GM23338 (cell line): ENCODE measurements at regions not wholly inside any gene's neighbourhood (a gene's known extent, or its start where the extent isn't known, plus 50 kb on each side); places are given as distances from the start of the nearest gene placed in this dataset.

Source experiments
- ATAC-seq: fragments of 200-7000 bp; cut with Tn5 transposase; 3 replicates; pipeline ENCODE4 v1.9.1; 2020
- DNase-seq: peaks from one replicate; pipeline ENCODE4 v3.0.0-alpha.2; 2015; ENCODE audit warnings: low spot score
- H2AFZ ChIP-seq: fragments of 200-600 bp; sonication (generic); 2 replicates; pipeline ENCODE4 v1.8.0; 2016; ENCODE audit warnings: antibody characterized with exemption, mild to moderate bottlenecking, moderate library complexity
- H3F3A ChIP-seq: fragments of 200-600 bp; sonication (generic); replicated peaks from 2 replicates; pipeline ENCODE4 v1.8.0; 2017; ENCODE audit warnings: antibody characterized with exemption, mixed run types, low read depth
- H3K27ac ChIP-seq: fragments of 200-600 bp; sonication (generic); 2 replicates; pipeline ENCODE4 v1.6.1; 2016; ENCODE audit warnings: low read depth
- H3K27me3 ChIP-seq: fragments of 200-600 bp; sonication (generic); 2 replicates; pipeline ENCODE4 v1.8.0; 2016; ENCODE audit warnings: mild to moderate bottlenecking, mixed run types, moderate library complexity; ENCODE audit not compliant: insufficient read depth
- H3K36me3 ChIP-seq: fragments of 200-600 bp; sonication (generic); 2 replicates; pipeline ENCODE4 v1.8.0; 2016; ENCODE audit warnings: mild to moderate bottlenecking; ENCODE audit not compliant: insufficient read depth
- H3K4me1 ChIP-seq: fragments of 200-600 bp; sonication (generic); 2 replicates; pipeline ENCODE4 v1.8.0; 2016; ENCODE audit warnings: mild to moderate bottlenecking, moderate library complexity; ENCODE audit not compliant: insufficient read depth
- H3K4me2 ChIP-seq: fragments of 200-600 bp; sonication (generic); 2 replicates; pipeline ENCODE4 v1.7.1; 2017; ENCODE audit warnings: mixed run types
- H3K4me3 ChIP-seq: fragments of 200-600 bp; sonication (generic); 2 replicates; pipeline ENCODE4 v1.6.1; 2016; ENCODE audit warnings: mixed run types
- H3K79me2 ChIP-seq: fragments of 200-600 bp; sonication (generic); replicated peaks from 2 replicates; pipeline ENCODE4 v1.8.0; 2017; ENCODE audit warnings: mild to moderate bottlenecking; ENCODE audit not compliant: insufficient read depth
- H3K9me2 ChIP-seq: fragments of 200-600 bp; sonication (generic); 2 replicates; pipeline ENCODE4 v1.8.0; 2017; ENCODE audit not compliant: insufficient read depth
- H4K20me1 ChIP-seq: fragments of 200-600 bp; sonication (generic); replicated peaks from 2 replicates; pipeline ENCODE4 v1.8.0; 2017; ENCODE audit warnings: mild to moderate bottlenecking; ENCODE audit not compliant: insufficient read depth
- H3K27ac Mint-ChIP-seq: 2 replicates; pipeline ENCODE4 v1.8.0; 2020; ENCODE audit warnings: inconsistent platforms, mild to moderate bottlenecking, moderate library complexity, mixed read lengths
- H3K27me3 Mint-ChIP-seq: 3 replicates; pipeline ENCODE4 v1.8.0; 2022; ENCODE audit warnings: low read depth, mild to moderate bottlenecking, moderate library complexity, mixed read lengths, inconsistent platforms; ENCODE audit not compliant: insufficient read depth, poor library complexity
- H3K36me3 Mint-ChIP-seq: 3 replicates; pipeline ENCODE4 v1.8.0; 2021; ENCODE audit warnings: low read depth, mild to moderate bottlenecking, inconsistent platforms, moderate library complexity, mixed read lengths
- H3K4me1 Mint-ChIP-seq: 3 replicates; pipeline ENCODE4 v1.8.0; 2020; ENCODE audit warnings: mild to moderate bottlenecking, inconsistent platforms, mixed read lengths
- H3K4me3 Mint-ChIP-seq: 3 replicates; pipeline ENCODE4 v1.8.0; 2021; ENCODE audit warnings: moderate library complexity, mild to moderate bottlenecking, inconsistent platforms, mixed read lengths
- H3K9me3 Mint-ChIP-seq: 3 replicates; pipeline ENCODE4 v1.8.0; 2020; ENCODE audit warnings: moderate library complexity, mild to moderate bottlenecking, inconsistent platforms, mixed read lengths
- CREB1 ChIP-seq: fragments of 250-450 bp; sonication (Bioruptor Pico); IDR thresholded peaks from 2 replicates; pipeline ENCODE4 v1.5.0; 2020; ENCODE audit warnings: low read depth, mild to moderate bottlenecking, moderate library complexity
- CTCF ChIP-seq, 2 experiments: fragments of 200-600 bp in 1 of 2; sonication (generic) in 1 of 2; conservative IDR thresholded peaks; 2 replicates each; pipeline versions ENCODE4 v1.5.1 to v1.6.1; 2016 to 2017; ENCODE audit warnings: antibody characterized with exemption in 2 of 2, low read depth in 2 of 2, mild to moderate bottlenecking in 2 of 2, moderate library complexity in 1 of 2
- ETS1 ChIP-seq: IDR thresholded peaks from 2 replicates; pipeline ENCODE4 v1.6.1; 2016; ENCODE audit warnings: antibody characterized with exemption
- EZH2 ChIP-seq: fragments of 200-600 bp; sonication (generic); IDR thresholded peaks from one replicate; pipeline ENCODE4 v1.8.0; 2017; ENCODE audit warnings: antibody characterized with exemption, mild to moderate bottlenecking, low read depth; ENCODE audit not compliant: unreplicated experiment
- EZH2phosphoT487 ChIP-seq: fragments of 200-600 bp; sonication (generic); IDR thresholded peaks from one replicate; pipeline ENCODE4 v1.8.1; 2018; ENCODE audit warnings: antibody characterized with exemption; ENCODE audit not compliant: unreplicated experiment
- JUNB ChIP-seq: IDR thresholded peaks from one replicate; pipeline ENCODE4 v1.6.1; 2016; ENCODE audit warnings: antibody characterized with exemption; ENCODE audit not compliant: unreplicated experiment
- POLR2AphosphoS5 ChIP-seq: IDR thresholded peaks from 2 replicates; pipeline ENCODE4 v1.6.1; 2016; ENCODE audit warnings: antibody characterized with exemption, low read depth
- REST ChIP-seq: IDR thresholded peaks from one replicate; pipeline ENCODE4 v1.6.1; 2018; ENCODE audit warnings: antibody characterized with exemption; ENCODE audit not compliant: unreplicated experiment
- STAT1 ChIP-seq: IDR thresholded peaks from one replicate; pipeline ENCODE4 v1.6.1; 2016; ENCODE audit warnings: antibody characterized with exemption; ENCODE audit not compliant: unreplicated experiment
- ZNF114 ChIP-seq: fragments of 250-450 bp; sonication (Bioruptor Pico); IDR thresholded peaks from 2 replicates; pipeline ENCODE4 v1.5.0; 2020; ENCODE audit warnings: mild to moderate bottlenecking, moderate library complexity

GRCh38 chr4:8738471-8738931 lies 133.1 kb downstream of the HMX1 start (continued):
- TF ChIP-seq REST (no peak), POLR2AphosphoS5 (no peak), CREB1 (CRISPR knock-in tag) (no peak), ETS1 (no peak), EZH2 (no peak), JUNB (no peak), CTCF (conservative IDR thresholded peaks at IDR 0.05; ENCODE audit: low read depth in 2 of 2) (no peak), ZNF114 (no peak), STAT1 (no peak)

GRCh38 chr4:8737601-8738279 lies 133.9 kb downstream of the HMX1 start:
- DNase-seq: no peak
- H3K27ac Mint-ChIP-seq: no peak overlapping the region
- H3K9me2 ChIP-seq: no peaks in the 10 kb centered on the region
- H3K9me3 Mint-ChIP-seq: peaks cover 23% of the 10 kb centered on the region
- peaks cover 5% of the 10 kb centered on the region; the same call in 2 of the 3 replicates for H3K4me1 Mint-ChIP-seq
- H3K27ac ChIP-seq: no peak overlapping the region
- no peaks in the 10 kb centered on the region for H3F3A ChIP-seq
- H4K20me1 ChIP-seq: no peaks in the 10 kb centered on the region
- no peak for ATAC-seq
- H3K4me3 Mint-ChIP-seq: no peak overlapping the region
- H3K4me2 ChIP-seq: no peak overlapping the region
- no peaks in the 10 kb centered on the region for H3K4me1 ChIP-seq
- H3K27me3 ChIP-seq: no peaks in the 10 kb centered on the region
- peaks cover 11% of the 10 kb centered on the region; the same call in 2 of the 3 replicates for H3K36me3 Mint-ChIP-seq
- H3K36me3 ChIP-seq: no peaks in the 10 kb centered on the region
- H2AFZ ChIP-seq: no peak overlapping the region
- H3K79me2 ChIP-seq: no peaks in the 10 kb centered on the region
- no peak for TF ChIP-seq EZH2phosphoT487
- no peak overlapping the region for H3K4me3 ChIP-seq
- peaks cover 19% of the 10 kb centered on the region for H3K27me3 Mint-ChIP-seq
